ENCODE measurements at regions not wholly inside any gene's neighbourhood (a gene's known extent, or its start where the extent isn't known, plus 50 kb on each side); places are given as distances from the start of the nearest gene placed in this dataset.

DNA sequence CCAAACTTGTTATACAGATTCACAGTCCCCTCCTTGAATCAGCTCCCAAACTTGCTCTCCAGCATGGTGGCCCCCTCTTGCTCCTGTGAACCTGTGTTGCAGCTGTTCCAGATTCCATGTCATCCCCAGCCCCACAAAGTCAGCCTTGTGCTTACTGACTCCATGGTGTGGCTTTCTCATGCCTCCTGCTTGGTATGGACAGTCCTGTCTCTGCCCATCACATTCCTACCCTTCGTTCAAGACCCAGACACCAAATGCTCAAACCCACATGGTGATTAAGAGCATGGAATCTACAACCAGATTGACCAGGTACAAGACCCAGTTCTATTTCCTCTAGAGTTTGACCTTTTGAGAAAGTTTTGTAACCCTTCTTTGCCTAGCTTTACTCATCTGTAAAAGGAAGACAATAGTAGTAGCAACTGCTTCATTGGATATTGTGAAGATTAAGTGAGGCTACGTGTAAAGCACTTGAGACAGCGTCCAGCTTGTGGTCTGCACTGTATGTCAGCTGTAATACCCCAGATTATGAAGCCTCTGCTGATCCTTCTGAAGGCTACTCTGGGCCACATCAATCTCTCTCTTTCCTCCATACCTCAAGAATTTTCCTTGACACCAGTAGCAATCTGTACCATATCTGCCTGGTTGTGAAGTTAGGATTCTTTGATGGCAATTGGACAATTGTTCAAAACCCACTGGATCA is 146.4 kb upstream of the HAAO start:
- no peak for TF ChIP-seq CTCF (IDR thresholded peaks at IDR 0.05; ENCODE audit: low read depth, low read length, missing input control)
- no peak for TF ChIP-seq RAD21 (IDR thresholded peaks at IDR 0.05)
- TF ChIP-seq TAF1 (conservative IDR thresholded peaks at IDR 0.05), result no peak
- no peak for TF ChIP-seq MAX (IDR thresholded peaks at IDR 0.05)
- no peak for TF ChIP-seq FOXA1 (IDR thresholded peaks at IDR 0.05)
- no peak for TF ChIP-seq YY1 (IDR thresholded peaks at IDR 0.05)
- no peak for TF ChIP-seq REST (IDR thresholded peaks at IDR 0.05)
- TF ChIP-seq HNF4G (IDR thresholded peaks at IDR 0.05), result no peak
- TF ChIP-seq GABPA (IDR thresholded peaks at IDR 0.05 in 1 of 2, conservative IDR thresholded peaks at IDR 0.05 in 1 of 2), result no peak
- TF ChIP-seq, protein P1, sequence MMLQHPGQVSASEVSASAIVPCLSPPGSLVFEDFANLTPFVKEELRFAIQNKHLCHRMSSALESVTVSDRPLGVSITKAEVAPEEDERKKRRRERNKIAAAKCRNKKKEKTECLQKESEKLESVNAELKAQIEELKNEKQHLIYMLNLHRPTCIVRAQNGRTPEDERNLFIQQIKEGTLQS (IDR thresholded peaks at IDR 0.05), result no peak
- TF ChIP-seq EGR1 (IDR thresholded peaks at IDR 0.05; ENCODE audit: low read depth in 2 of 2), result no peak
- TF ChIP-seq JUND (IDR thresholded peaks at IDR 0.05), result no peak

Data from liver (tissue), 3 donors.